GM18505 (cell line): ENCODE measurements at regions not wholly inside any gene's neighbourhood (a gene's known extent, or its start where the extent isn't known, plus 50 kb on each side); places are given as distances from the start of the nearest gene placed in this dataset.

Source experiments
- ATAC-seq: cut with Tn5 transposase; IDR thresholded peaks from one replicate; pipeline ENCODE4 v1.9.1; 2021; ENCODE audit not compliant: unreplicated experiment
- POLR2A ChIP-seq: IDR thresholded peaks from 4 replicates; pipeline ENCODE4 v1.6.1; 2011; ENCODE audit warnings: borderline replicate concordance; ENCODE audit not compliant: insufficient read depth, insufficient read length; ENCODE audit errors: extremely low read depth

DNA sequence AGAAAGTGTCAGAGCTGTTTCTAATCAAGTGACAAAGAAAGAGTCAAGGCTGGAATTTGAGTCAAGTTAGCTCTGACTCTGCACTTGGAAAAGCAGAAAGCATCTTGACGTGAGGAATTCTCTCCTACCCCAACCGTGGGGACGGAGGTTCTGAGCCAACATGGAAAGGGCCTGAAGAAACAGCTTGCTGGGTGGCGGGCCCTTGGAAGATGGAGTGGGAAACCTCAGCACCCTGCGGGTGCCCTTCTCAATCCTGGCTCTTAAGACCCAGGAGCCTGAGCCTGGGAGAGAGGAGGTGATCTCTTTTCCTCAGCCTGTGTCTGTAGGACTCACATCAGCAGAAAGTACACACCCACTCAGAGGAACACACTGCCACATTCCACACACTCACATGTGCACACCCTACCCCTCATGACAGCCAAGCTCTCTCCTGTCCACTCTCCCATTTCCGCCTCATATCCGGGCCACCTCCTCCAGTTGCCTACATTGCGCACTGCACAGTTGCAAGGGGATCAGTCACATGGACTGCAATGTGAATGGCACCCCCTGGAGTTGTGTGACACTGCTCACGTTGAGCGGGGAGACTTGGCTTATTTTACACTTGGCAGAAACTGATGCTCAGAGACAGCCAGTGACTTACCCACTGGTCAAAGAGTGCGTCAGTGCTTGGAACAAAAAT, 101.5 kb upstream of the SLC6A6 start:
- no peak for TF ChIP-seq POLR2A
- ATAC-seq, result no peak

GRCh38 chr3:14301558-14301957, 100.8 kb upstream of the SLC6A6 start:
- no peak for TF ChIP-seq POLR2A
- no peak for ATAC-seq

DNA sequence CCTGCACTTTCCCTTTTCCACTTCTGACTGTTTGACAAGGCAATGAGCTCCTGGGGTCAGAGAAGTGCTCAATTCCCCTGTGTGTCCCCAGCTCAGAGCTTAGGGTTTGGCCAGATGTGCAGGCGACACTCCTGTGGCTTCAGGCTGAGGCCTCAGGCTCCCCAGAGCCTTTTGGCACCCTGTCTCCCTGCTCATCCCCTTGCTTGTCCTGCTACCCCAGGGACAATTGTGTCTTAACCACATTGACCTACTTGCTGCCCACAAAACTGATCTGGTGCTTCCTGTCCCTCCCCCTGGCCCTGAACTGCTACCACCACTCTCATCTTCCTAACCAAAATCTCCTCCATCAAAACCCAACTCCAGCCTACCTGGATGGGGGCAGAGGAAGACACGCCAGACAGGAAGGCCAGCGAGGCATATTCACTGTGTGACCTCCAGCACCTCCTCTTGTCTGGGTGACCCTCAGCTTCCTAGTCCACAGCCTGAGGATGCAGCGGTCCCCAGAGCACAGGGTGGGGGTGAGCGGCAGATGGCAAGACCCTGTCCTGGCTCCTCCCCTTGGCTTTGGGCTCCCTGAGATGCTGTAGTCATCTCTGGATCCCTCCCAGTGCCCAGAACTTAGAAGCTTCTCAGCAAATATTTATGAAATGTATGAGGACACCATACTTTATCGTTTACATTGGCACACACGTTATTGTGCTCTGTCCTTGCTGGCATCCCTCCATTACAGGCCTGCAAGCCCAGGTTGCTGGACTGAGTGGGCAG, 98.9 kb upstream of the SLC6A6 start:
- ATAC-seq, result no peak
- TF ChIP-seq POLR2A, result no peak

DNA sequence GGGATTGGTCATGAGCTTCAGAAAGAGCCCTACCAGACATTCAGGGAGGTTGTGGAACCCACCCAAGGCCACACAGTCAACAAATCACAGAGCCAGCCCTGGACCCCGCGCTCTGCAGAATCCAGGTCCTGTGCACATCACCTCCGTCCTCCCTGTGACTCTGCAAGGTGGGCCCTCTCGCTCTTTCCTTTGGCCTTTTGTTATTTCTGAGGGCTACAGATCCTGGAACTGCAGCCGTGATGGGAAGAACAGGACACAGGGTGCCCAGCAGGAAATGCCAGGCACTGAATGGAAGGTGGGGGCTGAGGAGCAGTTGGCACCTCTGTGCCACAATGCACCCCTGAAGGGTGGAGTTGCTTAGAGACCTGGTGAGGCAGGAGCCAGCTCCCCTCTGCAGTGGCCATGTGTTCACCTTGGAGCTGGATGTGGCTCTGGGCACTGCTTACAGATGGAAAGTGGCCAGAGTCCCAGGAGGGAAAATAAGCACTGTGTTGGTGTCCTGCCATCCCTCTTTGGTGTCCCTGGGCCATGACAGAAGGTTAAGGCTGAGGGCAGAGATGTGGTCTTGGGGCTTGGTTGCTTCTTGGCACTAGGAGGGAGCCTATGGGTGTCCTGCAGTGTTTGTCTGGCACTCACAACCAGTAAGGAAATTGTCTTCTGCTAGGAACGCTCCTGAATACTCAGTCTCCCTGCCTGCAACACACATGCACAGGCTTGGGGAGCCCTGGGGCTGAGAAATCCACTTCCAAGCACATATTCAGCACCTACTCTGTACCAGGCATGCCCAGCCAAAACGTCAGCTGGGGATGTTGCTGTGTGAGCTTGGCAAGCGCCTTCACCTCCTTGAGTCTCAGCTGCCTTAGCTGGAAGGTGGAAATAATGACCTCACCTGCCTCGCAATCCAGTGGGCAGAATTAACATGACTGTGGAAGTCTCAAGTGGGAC, 98.0 kb upstream of the SLC6A6 start:
- no peak for TF ChIP-seq POLR2A
- no peak for ATAC-seq

- no peak for ATAC-seq
- no peak for TF ChIP-seq POLR2A
Observed at GRCh38 chr3:14305324-14305723, 97.1 kb upstream of the SLC6A6 start.

DNA sequence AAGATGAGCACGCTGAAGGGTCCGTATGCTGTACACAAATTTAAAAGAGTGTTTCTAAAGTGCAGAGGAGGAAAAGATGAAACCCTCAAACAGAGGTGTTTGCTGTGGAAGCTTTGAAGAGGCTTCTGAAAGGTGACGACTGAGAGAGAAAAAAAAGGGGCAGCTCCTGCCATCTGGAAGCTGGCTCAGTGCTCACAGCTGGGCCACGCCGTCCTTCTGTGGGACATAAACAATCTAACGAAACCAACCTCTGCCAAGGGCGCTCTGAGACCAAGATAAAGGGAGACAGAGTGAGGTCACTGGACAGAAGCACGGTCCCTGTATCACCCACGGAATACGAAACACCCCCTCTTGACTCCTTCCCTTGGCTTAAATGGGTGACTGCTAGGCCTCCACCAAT, 96.3 kb upstream of the SLC6A6 start:
- no peak for ATAC-seq
- TF ChIP-seq POLR2A, result no peak

DNA sequence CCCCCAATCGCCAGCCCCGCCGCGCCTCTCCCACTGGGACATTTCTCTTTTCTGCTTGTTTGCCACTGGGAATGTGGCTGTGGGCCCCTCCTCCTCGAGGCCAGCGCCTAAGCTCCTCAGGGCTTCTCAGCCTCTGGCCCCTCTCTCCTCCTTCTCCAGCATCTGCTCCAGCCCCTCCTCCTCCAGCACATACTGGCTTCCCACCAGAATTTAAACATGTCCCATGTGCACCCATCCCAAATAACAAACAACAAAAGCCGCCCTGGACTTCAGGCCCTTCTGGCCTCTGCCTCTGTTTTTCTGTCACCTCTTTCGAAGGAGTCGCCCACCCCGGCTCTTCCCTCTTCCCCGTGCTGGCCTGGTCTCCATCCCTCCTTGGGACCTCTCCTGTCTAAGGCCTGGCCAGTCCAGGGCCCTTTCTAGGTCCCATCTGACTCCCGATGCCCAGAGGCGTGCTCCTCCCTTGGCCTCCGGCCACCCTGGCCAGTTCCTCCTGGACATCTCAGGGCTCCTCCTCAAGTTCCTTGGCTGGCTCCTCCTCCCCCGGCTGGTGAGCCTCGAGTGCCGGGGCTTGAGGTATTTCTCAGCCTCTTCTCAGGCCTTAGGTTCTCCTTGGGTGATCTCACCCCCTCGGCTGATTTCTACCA, 94.6 kb upstream of the SLC6A6 start:
- no peak for ATAC-seq
- TF ChIP-seq POLR2A, result no peak

GRCh38 chr3:14311729-14312128, 90.7 kb upstream of the SLC6A6 start:
- no peak for TF ChIP-seq POLR2A

DNA sequence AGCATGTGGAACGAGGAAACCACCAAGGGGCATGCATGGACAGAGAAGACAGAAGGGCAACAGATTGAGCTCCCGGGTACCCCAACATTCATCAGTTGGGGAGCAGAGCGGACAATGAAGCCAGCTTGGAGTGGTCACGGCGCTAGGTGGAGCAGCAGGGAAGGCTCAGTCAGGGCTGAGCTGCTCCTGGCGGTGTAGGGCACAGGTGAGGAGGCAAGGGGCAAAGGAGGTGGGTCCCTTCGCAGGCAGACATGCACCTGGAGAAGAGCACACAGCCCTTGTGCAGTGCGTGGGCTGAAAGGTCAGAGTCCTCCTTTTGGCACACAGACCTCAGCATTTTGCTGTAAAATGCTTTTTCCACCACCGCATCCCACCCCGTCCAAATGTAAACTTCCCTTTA, 90.0 kb upstream of the SLC6A6 start:
- no peak for TF ChIP-seq POLR2A
- ATAC-seq, result no peak

More at GRCh38 chr3:14311729-14312128, 90.7 kb upstream of the SLC6A6 start:
- ATAC-seq, result no peak

DNA sequence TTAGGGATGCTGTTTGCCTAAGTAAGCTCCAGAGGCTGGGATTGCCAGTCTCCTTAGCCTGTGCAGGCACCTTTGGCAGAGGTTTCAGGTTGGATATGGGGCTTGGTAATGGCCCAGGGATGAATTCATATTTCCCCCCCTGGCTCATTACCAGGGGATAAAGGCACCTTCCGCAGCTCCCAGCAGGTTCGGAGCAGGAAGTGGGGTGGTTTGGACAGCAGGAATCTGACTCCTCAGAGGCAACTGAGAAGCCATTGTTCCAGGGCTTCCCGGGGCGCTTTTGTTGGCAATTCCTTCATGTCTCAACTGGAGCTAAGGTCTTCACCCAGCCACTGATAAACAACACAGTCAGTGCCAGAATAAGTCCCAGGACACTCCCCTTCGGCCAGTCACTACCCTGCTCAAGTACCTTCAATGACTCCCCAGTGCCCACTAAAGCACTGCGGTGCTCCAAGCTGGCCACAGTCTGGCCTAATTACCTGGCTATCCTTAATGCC, 85.3 kb upstream of the SLC6A6 start:
- TF ChIP-seq POLR2A, result no peak
- ATAC-seq, result no peak

- no peak for ATAC-seq
- TF ChIP-seq POLR2A, result no peak
Observed at GRCh38 chr3:14318646-14319045, 83.8 kb upstream of the SLC6A6 start.

- peak; percentile 33 for TF ChIP-seq POLR2A
- ATAC-seq, result peak; percentile 82
Observed at GRCh38 chr3:14319654-14320182, 82.7 kb upstream of the SLC6A6 start.
